Aorta (tissue), 5 donors: ENCODE measurements at regions not wholly inside any gene's neighbourhood (a gene's known extent, or its start where the extent isn't known, plus 50 kb on each side); places are given as distances from the start of the nearest gene placed in this dataset.

ENCODE experiments used
- ATAC-seq: fragments of 200-7000 bp; cut with Tn5 transposase; one replicate; pipeline ENCODE4 v1.9.1; 2022; ENCODE audit warnings: moderate library complexity; ENCODE audit not compliant: low FRiP score
- DNase-seq, 2 donors: peaks; one replicate each; pipeline ENCODE4 v3.0.0-alpha.2; 2020
- H3K27ac ChIP-seq, 2 donors: one replicate each; pipeline ENCODE4 v1.5.1; 2013; ENCODE audit warnings: low read length in 2 of 2, mild to moderate bottlenecking in 2 of 2, moderate library complexity in 2 of 2, control low read depth in 1 of 2, inconsistent platforms in 1 of 2, low read depth in 1 of 2
- H3K27me3 ChIP-seq, 2 donors: one replicate each; pipeline ENCODE4 v1.6.1; 2013; ENCODE audit warnings: control low read depth in 1 of 2, low read length in 1 of 2, mild to moderate bottlenecking in 1 of 2, moderate library complexity in 1 of 2; ENCODE audit not compliant: insufficient read depth in 2 of 2, control insufficient read depth in 1 of 2
- H3K36me3 ChIP-seq, 2 donors: one replicate each; pipeline ENCODE4 v1.6.1; 2013; ENCODE audit warnings: control low read depth in 1 of 2, low read length in 1 of 2, mild to moderate bottlenecking in 1 of 2; ENCODE audit not compliant: insufficient read depth in 2 of 2, control insufficient read depth in 1 of 2
- H3K4me1 ChIP-seq, 2 donors: one replicate each; pipeline ENCODE4 v1.6.1; 2013; ENCODE audit warnings: low read length in 2 of 2, control low read depth in 1 of 2, mild to moderate bottlenecking in 1 of 2, moderate library complexity in 1 of 2; ENCODE audit not compliant: insufficient read depth in 2 of 2, control insufficient read depth in 1 of 2
- H3K4me3 ChIP-seq, 2 donors: one replicate each; pipeline ENCODE4 v1.5.1; 2013; ENCODE audit warnings: low read length in 2 of 2, control low read depth in 1 of 2, mild to moderate bottlenecking in 1 of 2
- H3K9me3 ChIP-seq: one replicate; pipeline ENCODE4 v1.6.1; 2013; ENCODE audit warnings: mild to moderate bottlenecking, low read length; ENCODE audit not compliant: control insufficient read depth
- WGBS, 2 donors: extraction: QIAGEN DNeasy Blood & Tissue Kit; methylation state at CpG; one replicate each; pipeline ENCODE4 v1.1.7; 2013; 5-methylcytosine and 5-hydroxymethylcytosine counted together
- intact Hi-C, 2 donors: fragments of 100-400 bp; cut with DNase I; formaldehyde crosslinking; loops; one replicate each; pipeline versions ENCODE4 v1.14.2 to v1.15.0; 2022
- donor health status: healthy with polysubstance abuse.
- donor health status: Bipolar disorder and iron deficiency.
- donor health status: DM: no; HTN: no; CAD: no.
- donor health status: DM: no; HTN: no; CAD: no.
- donor health status: DM: yes; HTN: yes; CAD: no.

GRCh38 chr7:34207810-34208209, 302.5 kb downstream of the BMPER start:
- Histone ChIP-seq H3K36me3 (no peaks in the 10 kb centered on the region), H3K4me3 (no peak overlapping the region), H3K27ac (no peak overlapping the region), H3K27me3 (no peaks in the 10 kb centered on the region), H3K9me3 (peaks cover 2% of the 10 kb centered on the region), H3K4me1 (no peaks in the 10 kb centered on the region)
- no peak for DNase-seq
- intact Hi-C loops: no loop called here
- ATAC-seq: no peak
- WGBS, 2 donors: 84 to 87% methylated on average over 5 of the region's 5 CpGs

- H3K4me3 ChIP-seq: no peak overlapping the region
- intact Hi-C loops: no loop called here
- no peaks in the 10 kb centered on the region for H3K4me1 ChIP-seq
- no peaks in the 10 kb centered on the region for H3K27me3 ChIP-seq
- ATAC-seq (no peak), DNase-seq (no peak)
- no peak overlapping the region for H3K27ac ChIP-seq
- H3K36me3 ChIP-seq: no peaks in the 10 kb centered on the region
- peaks cover 4% of the 10 kb centered on the region for H3K9me3 ChIP-seq
- WGBS, 2 donors: 79 to 85% methylated on average over 5 of the region's 5 CpGs
Observed at GRCh38 chr7:34208878-34209621, 303.7 kb downstream of the BMPER start.

- no peaks in the 10 kb centered on the region for H3K4me1 ChIP-seq
- H3K36me3 ChIP-seq: no peaks in the 10 kb centered on the region
- no peak overlapping the region for H3K4me3 ChIP-seq
- no peaks in the 10 kb centered on the region for H3K27me3 ChIP-seq
- ATAC-seq (no peak), DNase-seq (no peak)
- H3K27ac ChIP-seq: no peak overlapping the region
- H3K9me3 ChIP-seq: peaks cover 4% of the 10 kb centered on the region
- intact Hi-C loops: no loop called here
Observed at GRCh38 chr7:34211018-34211417, 305.7 kb downstream of the BMPER start.

- no peak for DNase-seq
- WGBS, 2 donors: 65 to 71% methylated on average over 1 of the region's 1 CpG
- intact Hi-C loops: no loop called here
- H3K36me3 ChIP-seq: no peaks in the 10 kb centered on the region
- no peak overlapping the region for H3K27ac ChIP-seq
- ATAC-seq: no peak
- H3K9me3 ChIP-seq: peaks cover 4% of the 10 kb centered on the region
- H3K4me1 ChIP-seq: no peaks in the 10 kb centered on the region
- no peak overlapping the region for H3K4me3 ChIP-seq
- no peaks in the 10 kb centered on the region for H3K27me3 ChIP-seq
Observed at GRCh38 chr7:34217972-34218371, 312.6 kb downstream of the BMPER start.

GRCh38 chr7:34219153-34219718, 313.9 kb downstream of the BMPER start:
- Histone ChIP-seq H3K36me3 (no peaks in the 10 kb centered on the region), H3K4me3 (no peak overlapping the region), H3K27me3 (no peaks in the 10 kb centered on the region), H3K9me3 (peaks cover 2% of the 10 kb centered on the region), H3K27ac (no peak overlapping the region), H3K4me1 (no peaks in the 10 kb centered on the region)
- WGBS, 2 donors: 55% methylated on average over 3 of the region's 3 CpGs
- DNase-seq: no peak
- no peak for ATAC-seq
- intact Hi-C loops: no loop called here

- ATAC-seq: no peak
- WGBS, 2 donors: 40 to 42% methylated on average over 4 of the region's 4 CpGs
- Histone ChIP-seq H3K27ac (no peak overlapping the region), H3K27me3 (no peaks in the 10 kb centered on the region), H3K4me1 (no peaks in the 10 kb centered on the region), H3K36me3 (no peaks in the 10 kb centered on the region), H3K4me3 (no peak overlapping the region), H3K9me3 (peaks cover 2% of the 10 kb centered on the region)
- intact Hi-C loops: no loop called here
- DNase-seq: no peak
Observed at GRCh38 chr7:34220506-34221185, 315.3 kb downstream of the BMPER start.

DNA sequence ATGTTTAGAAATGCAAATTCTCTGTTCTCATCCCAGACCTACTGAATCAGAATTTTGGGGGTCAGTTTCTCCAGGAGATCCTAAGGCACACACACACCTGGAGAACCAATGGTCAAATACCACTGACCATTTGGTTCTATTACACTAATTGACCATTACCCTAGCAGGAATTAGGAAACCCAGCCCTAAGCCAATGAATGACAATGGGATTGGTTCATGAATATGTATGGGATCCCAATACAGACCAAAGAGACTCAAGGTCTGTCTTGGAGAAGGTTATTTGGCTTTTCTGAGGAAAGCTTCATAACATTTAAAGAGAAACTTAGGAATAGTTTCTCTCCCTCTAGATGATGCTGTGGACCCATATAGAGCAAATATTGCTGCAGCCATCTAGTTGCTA, 317.0 kb downstream of the BMPER start:
- no peaks in the 10 kb centered on the region for H3K27me3 ChIP-seq
- no peaks in the 10 kb centered on the region for H3K36me3 ChIP-seq
- peaks cover 2% of the 10 kb centered on the region for H3K9me3 ChIP-seq
- H3K4me1 ChIP-seq: no peaks in the 10 kb centered on the region
- H3K4me3 ChIP-seq: no peak overlapping the region
- H3K27ac ChIP-seq: no peak overlapping the region
- DNase-seq (no peak), ATAC-seq (no peak)
- intact Hi-C loops: no loop called here

- ATAC-seq (no peak), DNase-seq (no peak)
- peaks cover 2% of the 10 kb centered on the region for H3K9me3 ChIP-seq
- H3K27ac ChIP-seq: no peak overlapping the region
- H3K36me3 ChIP-seq: no peaks in the 10 kb centered on the region
- 57 to 71% methylated on average over 1 of the region's 1 CpG for WGBS, 2 donors
- no peaks in the 10 kb centered on the region for H3K4me1 ChIP-seq
- no peak overlapping the region for H3K4me3 ChIP-seq
- intact Hi-C loops: no loop called here
- no peaks in the 10 kb centered on the region for H3K27me3 ChIP-seq
Observed at GRCh38 chr7:34222722-34223121, 317.4 kb downstream of the BMPER start.

- no peaks in the 10 kb centered on the region for H3K36me3 ChIP-seq
- intact Hi-C loops: no loop called here
- H3K4me3 ChIP-seq: no peak overlapping the region
- ATAC-seq (no peak), DNase-seq (no peak)
- H3K9me3 ChIP-seq: peaks cover 2% of the 10 kb centered on the region
- no peaks in the 10 kb centered on the region for H3K4me1 ChIP-seq
- H3K27ac ChIP-seq: no peak overlapping the region
- no peaks in the 10 kb centered on the region for H3K27me3 ChIP-seq
- 20 to 31% methylated on average over 1 of the region's 1 CpG for WGBS, 2 donors
Observed at GRCh38 chr7:34224281-34224680, 318.9 kb downstream of the BMPER start.
